HG02763 (cell line): ENCODE measurements at regions not wholly inside any gene's neighbourhood (a gene's known extent, or its start where the extent isn't known, plus 50 kb on each side); places are given as distances from the start of the nearest gene placed in this dataset.
"Not testable (repeated sequence)": the region's sequence is repeated elsewhere in the genome, so short reads cannot be mapped to it uniquely, and the experiment has no call there.

Experiments used
- ATAC-seq: cut with Tn5 transposase; IDR thresholded peaks from one replicate; pipeline ENCODE4 v1.9.1; 2021; ENCODE audit warnings: mild to moderate bottlenecking, moderate library complexity; ENCODE audit not compliant: unreplicated experiment

DNA sequence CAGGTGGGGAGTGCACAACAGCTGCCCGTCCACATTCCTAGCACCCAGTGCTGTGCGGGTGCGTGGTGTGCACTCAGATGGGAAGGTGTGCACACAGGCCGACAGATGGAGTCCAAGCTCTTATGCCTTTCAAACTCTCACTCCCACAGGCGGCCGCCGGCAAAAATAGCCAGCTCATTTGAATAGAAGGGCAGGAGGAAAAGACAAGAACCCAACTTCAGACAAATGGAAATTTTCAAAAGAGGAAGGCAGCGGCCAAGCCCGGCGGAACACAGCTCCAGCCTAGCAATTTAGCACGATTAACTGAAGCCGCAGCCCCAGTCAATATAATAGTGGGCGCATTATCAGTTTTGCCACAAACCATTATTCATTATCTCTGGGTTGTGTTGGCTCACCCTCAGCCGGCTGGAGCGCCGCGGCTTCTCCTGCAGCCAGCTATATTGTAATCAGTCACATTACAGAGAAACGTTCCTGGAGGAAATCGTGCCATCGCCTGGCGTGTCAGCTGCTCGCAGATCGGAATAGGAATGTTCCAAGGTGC, 103.9 kb upstream of the SEC14L1 start:
- no peak for ATAC-seq

DNA sequence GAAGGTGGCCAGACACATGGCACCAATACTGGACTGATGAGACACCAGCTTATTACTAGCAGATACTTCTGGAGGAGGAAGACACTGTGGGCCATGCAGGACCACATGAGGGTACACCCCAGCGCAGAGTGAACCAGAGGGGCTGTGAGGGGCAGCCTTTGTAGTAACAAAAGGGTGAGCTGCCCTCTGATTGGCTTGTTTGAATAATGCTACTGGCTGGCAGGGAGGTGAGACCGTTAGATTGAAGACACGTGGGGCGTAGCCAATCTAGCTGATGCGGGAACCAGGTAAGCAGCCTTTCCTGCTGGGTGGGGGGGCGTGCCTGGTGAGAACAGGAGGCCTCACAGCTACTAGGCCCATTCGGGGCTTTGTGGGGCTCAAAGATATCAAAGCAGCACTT, 102.8 kb upstream of the SEC14L1 start:
- no peak for ATAC-seq

DNA sequence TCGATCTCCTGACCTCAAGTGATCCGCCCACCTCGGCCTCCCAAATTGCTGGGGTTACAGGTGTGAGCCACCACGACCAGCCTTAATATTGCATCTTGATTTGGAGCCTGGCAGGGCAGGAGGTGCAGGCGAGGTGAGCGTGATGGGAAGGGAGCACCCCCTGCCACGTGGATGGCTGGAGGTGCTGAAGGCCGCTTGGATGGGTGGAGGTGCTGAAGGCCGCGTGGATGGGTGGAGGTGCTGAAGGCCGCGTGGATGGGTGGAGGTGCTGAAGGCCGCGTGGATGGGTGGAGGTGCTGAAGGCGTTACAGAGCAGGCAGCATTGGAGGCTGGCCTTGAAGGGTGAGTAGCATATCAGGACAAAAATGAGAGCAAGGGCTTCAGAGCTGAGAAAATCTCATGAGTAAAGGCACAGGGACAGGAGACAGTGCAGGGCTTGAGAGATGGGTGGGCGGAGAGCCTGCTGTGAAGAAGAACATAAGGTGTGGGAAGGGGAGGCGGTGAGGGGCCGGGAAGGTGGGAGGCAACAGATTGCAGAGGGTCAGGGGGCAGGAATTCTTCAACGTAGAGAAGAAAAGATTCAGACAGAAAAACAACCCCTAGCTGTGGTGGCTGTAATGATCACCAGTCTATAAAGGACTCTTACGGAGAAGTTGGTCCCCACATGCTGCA, 101.7 kb upstream of the SEC14L1 start:
- ATAC-seq: no peak

GRCh38 chr17:77042476-77043231, 98.1 kb upstream of the SEC14L1 start:
- ATAC-seq: no peak

- no peak for ATAC-seq
Measured at GRCh38 chr17:77045441-77046041, 95.2 kb upstream of the SEC14L1 start.

DNA sequence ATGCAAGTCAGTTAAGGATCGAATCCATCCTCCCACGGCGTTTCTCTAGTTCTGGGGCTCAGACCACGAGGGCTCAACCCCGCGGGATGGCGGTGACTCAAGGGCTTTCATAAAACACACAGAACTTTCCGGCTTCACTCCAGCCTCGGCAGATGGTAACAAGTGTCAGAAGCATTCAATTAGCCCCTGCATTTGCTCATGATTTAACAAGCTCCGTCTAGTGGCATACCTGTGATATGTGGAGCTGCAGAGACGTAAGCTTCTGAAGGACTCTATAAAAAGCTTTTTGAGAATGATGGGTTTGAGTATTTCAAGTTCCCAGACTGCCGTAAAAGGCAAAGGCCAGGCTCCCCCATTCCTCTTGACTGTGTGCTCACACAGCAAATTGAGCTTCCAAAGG, 91.3 kb upstream of the SEC14L1 start:
- no peak for ATAC-seq

- not testable (repeated sequence) for ATAC-seq
Measured at GRCh38 chr17:77050901-77051300, 89.9 kb upstream of the SEC14L1 start.

DNA sequence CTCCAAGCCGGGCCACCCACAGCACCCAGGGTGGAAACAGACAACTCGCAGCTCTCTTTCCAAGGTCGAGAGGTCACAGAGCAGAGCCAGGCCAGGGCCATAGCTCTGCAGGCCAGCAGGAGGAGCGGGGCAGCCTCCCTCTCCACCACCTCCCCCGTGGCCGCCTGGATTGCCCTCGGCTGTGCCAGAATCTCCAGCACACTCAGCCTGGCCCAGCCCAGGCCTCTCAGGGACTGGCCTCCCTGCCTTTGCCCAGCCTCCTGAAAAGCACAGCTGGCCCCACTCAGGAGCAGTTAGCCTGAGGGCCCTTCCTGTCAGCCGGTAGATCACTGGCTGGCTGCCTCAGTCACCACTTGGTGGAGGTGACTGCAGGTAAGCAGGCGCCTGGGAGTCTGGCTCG, 85.8 kb upstream of the SEC14L1 start:
- ATAC-seq: no peak

DNA sequence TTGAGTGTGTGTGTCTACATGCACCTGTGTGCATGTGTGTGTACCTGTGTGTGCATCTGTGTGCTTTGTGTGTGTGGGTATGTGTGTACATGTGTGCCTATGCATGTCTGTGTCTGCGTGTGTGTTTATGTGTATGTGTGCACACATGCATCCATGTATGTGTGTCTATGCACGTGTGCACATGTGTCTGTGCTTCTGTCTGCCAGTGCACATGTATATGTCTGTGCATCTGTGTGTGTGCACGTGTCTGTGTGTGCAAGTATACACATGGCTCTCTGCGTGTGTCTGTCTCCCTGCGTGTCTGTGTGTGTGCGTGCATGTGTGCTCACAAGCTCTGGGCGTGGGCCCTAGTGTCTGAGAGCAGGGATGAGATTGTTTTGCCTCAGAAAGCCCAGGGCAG, 85.3 kb upstream of the SEC14L1 start:
- ATAC-seq: no peak

DNA sequence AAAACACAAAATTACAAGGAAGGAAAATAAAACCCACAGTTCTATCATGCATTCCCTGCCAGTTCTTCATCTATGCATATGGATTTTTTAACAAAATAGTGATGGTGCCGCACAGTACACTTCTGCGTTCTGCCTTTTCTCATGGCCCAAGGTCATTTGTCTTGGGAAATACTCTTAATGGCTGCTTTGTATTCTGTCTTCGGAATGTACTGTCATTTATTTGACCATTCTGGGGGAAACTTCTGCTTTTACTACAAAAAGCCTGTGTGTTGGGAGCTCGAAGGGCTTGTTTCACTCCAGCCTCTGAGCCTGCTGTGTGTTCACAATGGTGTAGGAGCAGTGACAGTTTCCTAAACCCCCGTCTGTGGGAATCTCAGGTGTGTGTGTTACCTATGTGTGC, 82.8 kb upstream of the SEC14L1 start:
- no peak for ATAC-seq

DNA sequence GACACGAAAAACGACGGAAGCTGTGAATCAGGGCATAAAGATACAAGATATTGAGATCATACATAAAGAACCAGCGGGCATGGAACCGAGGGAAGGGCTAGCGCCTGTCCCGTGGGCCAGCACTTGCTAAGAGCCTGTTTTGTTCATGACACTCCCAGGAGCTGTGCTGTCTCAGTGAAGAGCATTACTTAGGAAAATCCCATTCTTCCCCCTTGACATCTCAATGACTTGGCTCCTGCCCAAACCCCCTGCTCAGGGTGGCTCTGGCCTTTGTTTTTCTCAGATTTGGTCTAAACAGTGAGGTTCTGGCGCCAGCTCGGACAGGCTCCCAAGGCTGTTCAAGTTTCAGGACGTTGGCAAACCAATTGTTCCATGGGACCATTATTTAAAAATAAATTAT, 79.1 kb upstream of the SEC14L1 start:
- ATAC-seq: no peak

- no peak for ATAC-seq
Measured at GRCh38 chr17:77064598-77064997, 76.2 kb upstream of the SEC14L1 start.

GRCh38 chr17:77066165-77066564, 74.6 kb upstream of the SEC14L1 start:
- ATAC-seq: no peak

GRCh38 chr17:77066726-77067409, 73.9 kb upstream of the SEC14L1 start:
- not testable (repeated sequence) for ATAC-seq

DNA sequence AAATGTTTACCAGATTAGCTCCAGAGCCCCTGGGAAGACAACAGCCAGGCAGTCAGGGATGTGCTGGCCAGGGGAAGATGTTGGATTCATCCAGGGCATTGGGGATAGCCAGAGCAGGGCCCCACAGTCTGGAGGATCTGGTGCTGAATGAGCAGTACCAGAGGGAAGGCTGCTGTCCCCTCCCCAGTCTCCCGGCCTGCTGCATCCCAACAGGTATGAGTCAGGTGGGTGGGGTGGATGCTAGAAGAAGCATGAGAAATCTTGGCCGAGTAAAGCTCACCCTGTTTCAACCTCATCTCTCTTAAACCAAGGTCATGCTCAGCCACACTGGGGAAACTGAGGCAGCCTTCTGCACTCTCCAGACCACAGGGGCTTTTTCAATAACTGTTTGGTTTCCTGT, 71.9 kb upstream of the SEC14L1 start:
- no peak for ATAC-seq

GRCh38 chr17:77070888-77071279, 69.9 kb upstream of the SEC14L1 start:
- ATAC-seq: no peak

DNA sequence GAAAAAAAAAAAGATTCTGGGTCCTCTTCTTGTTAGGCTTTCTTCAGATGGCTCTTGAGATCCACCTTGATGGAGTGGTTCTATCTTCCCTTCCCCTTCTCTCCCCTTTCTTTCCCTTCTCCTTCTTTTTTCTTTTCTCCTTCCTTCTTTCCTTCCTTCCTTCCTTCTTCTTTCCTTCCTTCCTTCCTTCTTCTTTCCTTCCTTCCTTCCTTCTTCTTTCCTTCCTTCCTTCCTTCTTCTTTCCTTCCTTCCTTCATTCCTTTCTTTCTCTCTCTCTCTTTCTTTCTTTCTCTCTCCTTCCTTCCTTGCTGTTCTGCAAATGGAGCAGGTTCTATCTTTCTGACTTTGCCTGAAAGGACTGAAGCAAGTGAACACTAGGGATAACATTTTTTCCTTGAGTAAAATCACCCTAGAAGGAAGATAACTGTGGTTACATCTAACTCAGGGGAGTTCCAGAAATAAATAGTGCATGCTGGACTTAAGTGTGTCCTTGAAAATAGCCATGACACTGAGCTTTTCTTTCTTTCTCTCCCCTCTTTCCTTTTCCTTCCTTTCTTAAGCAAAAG, 68.8 kb upstream of the SEC14L1 start:
- ATAC-seq: no peak

GRCh38 chr17:77072670-77073069, 68.1 kb upstream of the SEC14L1 start:
- no peak for ATAC-seq

GRCh38 chr17:77074681-77075080, 66.1 kb upstream of the SEC14L1 start:
- ATAC-seq: no peak

DNA sequence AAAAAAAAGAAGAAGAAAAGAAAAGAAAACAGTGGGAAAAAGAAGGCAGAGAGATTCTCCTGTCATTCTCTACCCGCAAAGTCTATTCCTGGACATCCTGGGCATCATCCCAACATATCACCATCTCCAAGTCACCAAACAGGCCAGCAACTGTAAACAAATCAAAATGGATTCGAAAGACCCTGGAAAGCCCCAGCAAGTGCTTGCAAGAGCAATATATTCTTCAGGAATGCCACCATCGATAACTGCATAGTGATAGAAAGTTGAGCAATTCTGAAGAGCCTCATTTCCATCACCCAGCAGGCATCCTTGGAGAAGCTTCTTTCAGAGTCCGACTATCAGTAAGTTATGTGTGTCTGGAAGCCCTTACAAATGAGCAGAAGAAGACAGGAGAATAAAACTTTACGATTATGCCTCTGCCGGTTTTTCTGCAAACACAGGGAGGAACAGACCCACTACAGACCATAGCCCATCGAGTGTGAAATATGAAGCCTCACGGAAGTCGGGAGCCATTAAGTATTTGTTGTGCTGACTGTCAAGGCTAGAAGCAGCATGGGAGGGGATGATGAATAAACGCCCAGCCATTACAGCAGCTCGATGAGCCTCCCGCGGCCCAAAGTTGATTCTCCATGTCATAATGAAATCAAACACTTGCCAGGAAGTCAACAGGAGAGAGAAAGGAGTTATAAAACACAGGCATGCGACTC, 64.5 kb upstream of the SEC14L1 start:
- ATAC-seq: no peak
